CD4-positive, alpha-beta T cell (primary cell): ENCODE measurements at regions not wholly inside any gene's neighbourhood (a gene's known extent, or its start where the extent isn't known, plus 50 kb on each side); places are given as distances from the start of the nearest gene placed in this dataset.
A peak's percentile ranks its signal among the peaks of the same experiment; 100 is the strongest.

Experiments
- ATAC-seq: fragments of 200-7000 bp; cut with Tn5 transposase; one replicate; pipeline ENCODE4 v1.10.0; 2022; ENCODE audit warnings: mild to moderate bottlenecking; ENCODE audit not compliant: poor library complexity
- CTCF ChIA-PET: fragments of 350-600 bp; sonication (Branson Sonifier 250); formaldehyde crosslinking; loops from one replicate; lab custom pipeline; 2021; ENCODE audit warnings: antibody characterized with exemption, inconsistent platforms; lab: Charles Lee
- POLR2A ChIA-PET: fragments of 350-600 bp; sonication (Branson Sonifier 250); formaldehyde crosslinking; loops from one replicate; lab custom pipeline; 2021; ENCODE audit warnings: antibody characterized with exemption, inconsistent platforms; lab: Charles Lee
- DNase-seq, 14 experiments: peaks; one replicate each; pipeline ENCODE4 v3.0.0-alpha.2; 2013 to 2020; ENCODE audit warnings: mixed read lengths in 2 of 14
- H3K27ac ChIP-seq, 2 donors: one replicate each; pipeline versions ENCODE4 v1.5.1 to v1.7.0; 2013; ENCODE audit warnings: low read length in 2 of 2, low read depth in 1 of 2, mild to moderate bottlenecking in 1 of 2
- H3K27me3 ChIP-seq, 2 experiments: 1 replicate in 1 of 2; 2 replicates in 1 of 2; pipeline versions ENCODE4 v1.6.1 to v1.7.0; 2013; ENCODE audit warnings: low read length in 2 of 2, control low read depth in 1 of 2, mild to moderate bottlenecking in 1 of 2, moderate library complexity in 1 of 2; ENCODE audit not compliant: insufficient read depth in 2 of 2, control insufficient read depth in 1 of 2
- H3K36me3 ChIP-seq: one replicate; pipeline ENCODE4 v1.6.1; 2013; ENCODE audit warnings: low read length, control low read depth; ENCODE audit not compliant: insufficient read depth
- H3K4me1 ChIP-seq: one replicate; pipeline ENCODE4 v1.6.1; 2013; ENCODE audit warnings: low read length, control low read depth; ENCODE audit not compliant: insufficient read depth
- H3K4me3 ChIP-seq: one replicate; pipeline ENCODE4 v1.5.1; 2013; ENCODE audit warnings: mild to moderate bottlenecking, low read length, moderate library complexity
- H3K9me3 ChIP-seq, 2 experiments: 1 replicate in 1 of 2; 2 replicates in 1 of 2; pipeline versions ENCODE4 v1.6.1 to v1.7.0; 2013; ENCODE audit warnings: low read length in 2 of 2, mild to moderate bottlenecking in 2 of 2, control low read depth in 1 of 2, moderate library complexity in 1 of 2; ENCODE audit not compliant: control insufficient read depth in 1 of 2, insufficient read depth in 1 of 2
- H3K27ac Mint-ChIP-seq: one replicate; pipeline ENCODE4 v1.8.0; 2020; ENCODE audit warnings: mixed read lengths
- H3K27me3 Mint-ChIP-seq: one replicate; pipeline ENCODE4 v1.8.0; 2021; ENCODE audit warnings: mixed read lengths
- H3K36me3 Mint-ChIP-seq: one replicate; pipeline ENCODE4 v1.8.0; 2021; ENCODE audit warnings: low read depth, mixed read lengths
- H3K4me1 Mint-ChIP-seq: one replicate; pipeline ENCODE4 v1.8.0; 2021; ENCODE audit warnings: low read depth, mixed read lengths
- H3K4me3 Mint-ChIP-seq: one replicate; pipeline ENCODE4 v1.8.0; 2020; ENCODE audit warnings: mild to moderate bottlenecking, mixed read lengths
- H3K9me3 Mint-ChIP-seq: one replicate; pipeline ENCODE4 v1.8.0; 2020; ENCODE audit warnings: mixed read lengths
- intact Hi-C, 2 experiments: fragments of 100-400 bp; cut with DNase I in 1 of 2; cut with micrococcal nuclease in 1 of 2; formaldehyde crosslinking; loops; one replicate each; pipeline versions ENCODE4 v1.15.1 to v1.9.0; 2023 to 2025; cut with DNase I, micrococcal nuclease
- TF ChIP-seq, protein P1 (sequence below): fragments of 200-600 bp; IDR thresholded peaks from one replicate; pipeline ENCODE4 v1.8.0; 2022; ENCODE audit warnings: antibody characterized with exemption, mild to moderate bottlenecking

DNA sequence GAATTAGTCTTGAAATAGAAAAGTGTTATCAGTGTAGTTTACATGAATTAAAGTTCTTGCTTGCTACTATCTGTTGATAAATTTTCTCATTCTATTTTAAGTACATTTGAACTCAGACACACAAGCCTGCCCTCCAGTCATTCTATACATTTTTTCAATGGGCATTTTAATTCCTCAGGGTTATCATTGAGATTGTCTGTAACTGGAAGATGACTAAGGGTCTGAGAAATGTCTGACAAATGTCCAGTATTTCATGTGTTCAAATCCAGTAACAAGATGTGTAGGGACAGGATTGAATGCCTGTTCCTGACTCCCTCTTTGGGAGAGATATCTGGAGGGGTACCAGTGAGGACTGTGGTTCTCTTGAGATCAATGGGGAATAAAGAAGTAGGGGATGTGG is 223.9 kb upstream of the ADAMTSL1 start:
- no peak overlapping the region for H3K4me3 Mint-ChIP-seq
- ATAC-seq = no peak
- TF ChIP-seq, protein P1, sequence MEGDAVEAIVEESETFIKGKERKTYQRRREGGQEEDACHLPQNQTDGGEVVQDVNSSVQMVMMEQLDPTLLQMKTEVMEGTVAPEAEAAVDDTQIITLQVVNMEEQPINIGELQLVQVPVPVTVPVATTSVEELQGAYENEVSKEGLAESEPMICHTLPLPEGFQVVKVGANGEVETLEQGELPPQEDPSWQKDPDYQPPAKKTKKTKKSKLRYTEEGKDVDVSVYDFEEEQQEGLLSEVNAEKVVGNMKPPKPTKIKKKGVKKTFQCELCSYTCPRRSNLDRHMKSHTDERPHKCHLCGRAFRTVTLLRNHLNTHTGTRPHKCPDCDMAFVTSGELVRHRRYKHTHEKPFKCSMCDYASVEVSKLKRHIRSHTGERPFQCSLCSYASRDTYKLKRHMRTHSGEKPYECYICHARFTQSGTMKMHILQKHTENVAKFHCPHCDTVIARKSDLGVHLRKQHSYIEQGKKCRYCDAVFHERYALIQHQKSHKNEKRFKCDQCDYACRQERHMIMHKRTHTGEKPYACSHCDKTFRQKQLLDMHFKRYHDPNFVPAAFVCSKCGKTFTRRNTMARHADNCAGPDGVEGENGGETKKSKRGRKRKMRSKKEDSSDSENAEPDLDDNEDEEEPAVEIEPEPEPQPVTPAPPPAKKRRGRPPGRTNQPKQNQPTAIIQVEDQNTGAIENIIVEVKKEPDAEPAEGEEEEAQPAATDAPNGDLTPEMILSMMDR = no peak
- no peaks in the 10 kb centered on the region for H3K9me3 Mint-ChIP-seq
- H3K27me3 Mint-ChIP-seq = peaks cover 12% of the 10 kb centered on the region
- Histone ChIP-seq H3K27ac (no peak overlapping the region), H3K27me3 (peaks cover 0 to 3% of the 10 kb centered on the region in 2 experiments), H3K4me1 (no peaks in the 10 kb centered on the region), H3K9me3 (no peaks in the 10 kb centered on the region), H3K36me3 (no peaks in the 10 kb centered on the region), H3K4me3 (no peak overlapping the region)
- POLR2A ChIA-PET = no interaction called here
- H3K36me3 Mint-ChIP-seq = no peaks in the 10 kb centered on the region
- CTCF ChIA-PET = no interaction called here
- intact Hi-C loops = no loop called here
- no peak for DNase-seq
- H3K27ac Mint-ChIP-seq = no peak overlapping the region
- H3K4me1 Mint-ChIP-seq = no peaks in the 10 kb centered on the region

DNA sequence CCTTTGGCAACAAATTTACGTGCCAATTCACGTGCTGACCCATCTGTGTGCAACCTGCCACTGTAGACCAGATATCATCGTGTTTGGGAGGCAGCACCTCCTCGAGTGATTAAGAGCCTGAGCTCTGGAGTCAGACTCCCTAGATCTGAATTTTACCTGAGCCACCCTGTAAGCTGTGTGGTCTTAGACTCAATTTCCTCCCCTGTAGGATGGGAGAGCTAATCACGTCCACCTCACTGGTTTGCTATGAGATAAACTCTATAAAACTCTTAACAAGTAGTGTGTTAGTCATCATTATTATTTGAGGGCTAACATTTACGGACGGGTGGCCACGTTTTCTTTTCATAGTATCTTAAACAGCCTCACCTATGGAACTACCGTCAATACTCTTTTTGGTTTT is 220.0 kb upstream of the ADAMTSL1 start:
- intact Hi-C loops = loop anchor here in 1 of 2 experiments (2.0 kb wide), 1 partner anchor 775 kb away; no protein-coding TSS in a partner anchor
- POLR2A ChIA-PET = no interaction called here
- H3K9me3 Mint-ChIP-seq = no peaks in the 10 kb centered on the region
- no peaks in the 10 kb centered on the region for H3K4me1 ChIP-seq
- no peak overlapping the region for H3K4me3 Mint-ChIP-seq
- peaks cover 0 to 3% of the 10 kb centered on the region in 2 experiments for H3K27me3 ChIP-seq
- no peaks in the 10 kb centered on the region for H3K36me3 ChIP-seq
- no peak overlapping the region for H3K4me3 ChIP-seq
- H3K9me3 ChIP-seq = no peaks in the 10 kb centered on the region
- peaks cover 27% of the 10 kb centered on the region for H3K27me3 Mint-ChIP-seq
- DNase-seq = no peak
- TF ChIP-seq, protein P1 = no peak
- H3K27ac ChIP-seq = no peak overlapping the region
- CTCF ChIA-PET = interaction anchor here (1.8 kb wide), 1 partner anchor 15 kb away, joined by 7 read pairs; no protein-coding TSS in a partner anchor
- H3K4me1 Mint-ChIP-seq = peaks cover 7% of the 10 kb centered on the region
- ATAC-seq = no peak
- H3K27ac Mint-ChIP-seq = no peak overlapping the region
- no peaks in the 10 kb centered on the region for H3K36me3 Mint-ChIP-seq

DNA sequence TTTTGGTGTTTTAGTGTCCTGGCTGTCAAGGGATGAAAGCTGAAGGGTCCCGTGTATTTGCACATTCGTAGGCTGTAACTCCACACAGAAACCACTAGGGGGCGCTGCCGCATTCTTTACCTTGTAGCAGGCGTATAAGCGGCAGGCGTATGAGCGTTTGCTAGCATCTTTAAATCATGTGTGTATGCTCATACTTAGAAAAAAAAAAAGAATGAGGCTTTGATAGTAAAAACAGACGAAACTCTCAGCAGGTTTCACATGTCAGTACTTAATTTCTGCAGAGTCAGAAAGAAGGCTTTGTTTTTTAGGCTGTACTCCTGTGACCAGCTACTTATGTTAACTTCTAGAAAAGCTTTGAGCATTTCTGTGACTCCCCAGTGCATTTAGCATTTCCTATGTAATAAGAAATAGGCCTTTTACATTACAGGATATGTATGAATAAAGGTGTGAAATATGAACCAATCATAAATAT is 218.8 kb upstream of the ADAMTSL1 start:
- Mint-ChIP-seq H3K36me3 (no peaks in the 10 kb centered on the region), H3K27me3 (peaks cover 27% of the 10 kb centered on the region), H3K9me3 (no peaks in the 10 kb centered on the region), H3K4me1 (peaks cover 7% of the 10 kb centered on the region), H3K27ac (no peak overlapping the region), H3K4me3 (no peak overlapping the region)
- DNase-seq = peak; percentile 41 to 81 (median 58)
- H3K4me1 ChIP-seq = no peaks in the 10 kb centered on the region
- peak; percentile 69 for ATAC-seq
- no peaks in the 10 kb centered on the region for H3K36me3 ChIP-seq
- H3K27ac ChIP-seq = no peak overlapping the region
- CTCF ChIA-PET = interaction anchor here (0.7 to 2.2 kb wide), 8 partner anchors 8 to 1202 kb away, joined by 3 to 8 read pairs (median 5); no protein-coding TSS in a partner anchor
- TF ChIP-seq, protein P1 = peak; percentile 99
- no peaks in the 10 kb centered on the region for H3K9me3 ChIP-seq
- H3K4me3 ChIP-seq = no peak overlapping the region
- H3K27me3 ChIP-seq = peaks cover 0 to 3% of the 10 kb centered on the region in 2 experiments
- intact Hi-C loops = loop anchor here (1.0 to 5.0 kb wide), 4 partner anchors 774 to 1202 kb away; no protein-coding TSS in a partner anchor
- POLR2A ChIA-PET = no interaction called here
